RWPE2 (cell line): ENCODE measurements at regions not wholly inside any gene's neighbourhood (a gene's known extent, or its start where the extent isn't known, plus 50 kb on each side); places are given as distances from the start of the nearest gene placed in this dataset.
"Not testable (repeated sequence)": the region's sequence is repeated elsewhere in the genome, so short reads cannot be mapped to it uniquely, and the experiment has no call there.

Experiments
- ATAC-seq: fragments of 200-7000 bp; cut with Tn5 transposase; 3 replicates; pipeline ENCODE4 v1.9.1; 2021; ENCODE audit warnings: low read depth
- DNase-seq: peaks from one replicate; pipeline ENCODE4 v3.0.0-alpha.2; 2020; ENCODE audit warnings: low spot score
- H3K27ac ChIP-seq: fragments of 450-650 bp; 2 replicates; pipeline ENCODE4 v1.5.1; 2017; ENCODE audit warnings: mild to moderate bottlenecking; ENCODE audit not compliant: poor library complexity, severe bottlenecking
- H3K27me3 ChIP-seq: fragments of 250-450 bp; sonication (Bioruptor Pico); 2 replicates; pipeline ENCODE4 v1.5.1; 2021; ENCODE audit warnings: mild to moderate bottlenecking, moderate library complexity; ENCODE audit not compliant: insufficient read depth, poor library complexity, severe bottlenecking
- H3K36me3 ChIP-seq: fragments of 250-450 bp; sonication (Bioruptor Pico); 2 replicates; pipeline ENCODE4 v1.5.1; 2020; ENCODE audit warnings: low read depth, mild to moderate bottlenecking, moderate library complexity
- H3K4me1 ChIP-seq: fragments of 250-450 bp; sonication (Bioruptor Pico); 2 replicates; pipeline ENCODE4 v1.5.1; 2021; ENCODE audit warnings: mild to moderate bottlenecking, moderate library complexity; ENCODE audit not compliant: insufficient read depth, poor library complexity, severe bottlenecking
- H3K4me3 ChIP-seq: fragments of 250-450 bp; sonication (Bioruptor Pico); 2 replicates; pipeline ENCODE4 v1.5.1; 2021; ENCODE audit warnings: mild to moderate bottlenecking, moderate library complexity; ENCODE audit not compliant: severe bottlenecking
- H3K9me3 ChIP-seq: fragments of 250-450 bp; sonication (Bioruptor Pico); 2 replicates; pipeline ENCODE4 v1.5.1; 2021; ENCODE audit warnings: mild to moderate bottlenecking, moderate library complexity; ENCODE audit not compliant: severe bottlenecking
- CTCF ChIP-seq: fragments of 450-650 bp; IDR thresholded peaks from one replicate; pipeline ENCODE4 v1.5.1; 2017; ENCODE audit warnings: mild to moderate bottlenecking, moderate library complexity; ENCODE audit not compliant: poor library complexity, severe bottlenecking

- Histone ChIP-seq H3K4me3 (no peak overlapping the region), H3K27me3 (no peaks in the 10 kb centered on the region), H3K36me3 (no peaks in the 10 kb centered on the region), H3K27ac (no peak overlapping the region), H3K9me3 (no peaks in the 10 kb centered on the region), H3K4me1 (no peaks in the 10 kb centered on the region)
- no peak for TF ChIP-seq CTCF
- ATAC-seq: no peak
- DNase-seq: no peak
These were observed 226.6 kb downstream of the CDH19 start for GRCh38 chr18:66377291-66377690.

GRCh38 chr18:66375391-66375790, 228.5 kb downstream of the CDH19 start:
- H3K4me1 ChIP-seq, DNase-seq, ATAC-seq, H3K9me3 ChIP-seq, H3K27me3 ChIP-seq, H3K36me3 ChIP-seq, H3K27ac ChIP-seq, H3K4me3 ChIP-seq: not testable (repeated sequence)

- ATAC-seq: no peak
- TF ChIP-seq CTCF: no peak
- Histone ChIP-seq H3K36me3 (no peaks in the 10 kb centered on the region), H3K9me3 (no peaks in the 10 kb centered on the region), H3K27ac (no peak overlapping the region), H3K27me3 (no peaks in the 10 kb centered on the region), H3K4me1 (no peaks in the 10 kb centered on the region), H3K4me3 (no peak overlapping the region)
- no peak for DNase-seq
These were observed 256.9 kb downstream of the CDH19 start for GRCh38 chr18:66346833-66347588.

GRCh38 chr18:66344227-66344626, 259.7 kb downstream of the CDH19 start:
- no peak overlapping the region for H3K4me3 ChIP-seq
- no peaks in the 10 kb centered on the region for H3K27me3 ChIP-seq
- H3K36me3 ChIP-seq: no peaks in the 10 kb centered on the region
- no peak for TF ChIP-seq CTCF
- no peaks in the 10 kb centered on the region for H3K9me3 ChIP-seq
- DNase-seq (no peak), ATAC-seq (no peak)
- H3K27ac ChIP-seq: no peak overlapping the region
- no peaks in the 10 kb centered on the region for H3K4me1 ChIP-seq

GRCh38 chr18:66342577-66342976, 261.3 kb downstream of the CDH19 start:
- Histone ChIP-seq H3K27me3 (no peaks in the 10 kb centered on the region), H3K9me3 (no peaks in the 10 kb centered on the region), H3K4me1 (no peaks in the 10 kb centered on the region), H3K27ac (no peak overlapping the region), H3K4me3 (no peak overlapping the region), H3K36me3 (no peaks in the 10 kb centered on the region)
- DNase-seq (no peak), ATAC-seq (0 out of 3 replicates have a peak, but pooled peaks have one; percentile 44)
- no peak for TF ChIP-seq CTCF
